ENCODE measurements at regions not wholly inside any gene's neighbourhood (a gene's known extent, or its start where the extent isn't known, plus 50 kb on each side); places are given as distances from the start of the nearest gene placed in this dataset.
"Not testable (repeated sequence)": the region's sequence is repeated elsewhere in the genome, so short reads cannot be mapped to it uniquely, and the experiment has no call there.

- no peaks in the 10 kb centered on the region for H3K4me1 Mint-ChIP-seq (ENCODE audit: low read depth)
- no peaks in the 10 kb centered on the region for H3K9me3 Mint-ChIP-seq
- H3K27ac Mint-ChIP-seq = no peak overlapping the region
- H3K36me3 Mint-ChIP-seq (ENCODE audit: insufficient read depth in 2 of 2) = peaks cover 0 to 5% of the 10 kb centered on the region in 2 donors
- DNase-seq (no peak), ATAC-seq (replicated peaks in 1 of 2) (no peak)
- no peak overlapping the region for H3K4me3 Mint-ChIP-seq
- no peaks in the 10 kb centered on the region for H3K27me3 Mint-ChIP-seq (ENCODE audit: low read depth)
Observed at GRCh38 chr9:15372455-15372854, 50.2 kb upstream of the SNAPC3 start.

DNA sequence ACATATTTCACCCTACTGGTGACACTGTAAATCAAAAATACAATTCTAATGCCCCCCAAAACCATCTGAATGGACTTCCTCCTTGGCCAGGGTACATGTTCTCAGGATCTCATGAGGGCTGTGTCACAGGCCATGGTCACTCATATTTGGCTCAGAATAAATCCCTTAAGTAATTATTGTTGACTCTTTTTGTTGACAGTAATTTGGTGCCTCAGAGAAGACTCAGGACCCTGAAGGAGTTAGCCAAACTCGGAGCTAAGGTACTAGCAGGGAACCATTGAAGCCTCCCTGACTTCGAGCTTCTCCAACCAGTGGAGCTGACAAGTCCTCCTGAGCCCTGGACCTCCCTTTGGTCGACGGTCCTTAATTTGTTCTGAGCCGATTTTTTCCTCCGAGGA is 51.2 kb upstream of the SNAPC3 start:
- no peaks in the 10 kb centered on the region for H3K27me3 Mint-ChIP-seq (ENCODE audit: low read depth)
- no peaks in the 10 kb centered on the region for H3K9me3 Mint-ChIP-seq
- H3K4me3 Mint-ChIP-seq = no peak overlapping the region
- H3K4me1 Mint-ChIP-seq (ENCODE audit: low read depth) = no peaks in the 10 kb centered on the region
- DNase-seq (no peak), ATAC-seq (replicated peaks in 1 of 2) (no peak)
- H3K36me3 Mint-ChIP-seq (ENCODE audit: insufficient read depth in 2 of 2) = peaks cover 0 to 5% of the 10 kb centered on the region in 2 donors
- H3K27ac Mint-ChIP-seq = no peak overlapping the region

- H3K9me3 Mint-ChIP-seq = no peaks in the 10 kb centered on the region
- no peak for DNase-seq
- H3K27me3 Mint-ChIP-seq (ENCODE audit: low read depth) = no peaks in the 10 kb centered on the region
- H3K36me3 Mint-ChIP-seq (ENCODE audit: insufficient read depth in 2 of 2) = peaks cover 0 to 3% of the 10 kb centered on the region in 2 donors
- H3K4me1 Mint-ChIP-seq (ENCODE audit: low read depth) = no peaks in the 10 kb centered on the region
- H3K27ac Mint-ChIP-seq = no peak overlapping the region
- no peak for ATAC-seq (replicated peaks in 1 of 2)
- H3K4me3 Mint-ChIP-seq = no peak overlapping the region
Observed at GRCh38 chr9:15370466-15371447, 51.9 kb upstream of the SNAPC3 start.

GRCh38 chr9:15369871-15370270 is 52.8 kb upstream of the SNAPC3 start:
- Mint-ChIP-seq H3K27ac (no peak overlapping the region), H3K36me3 (ENCODE audit: insufficient read depth in 2 of 2) (no peaks in the 10 kb centered on the region), H3K27me3 (ENCODE audit: low read depth) (no peaks in the 10 kb centered on the region), H3K4me3 (no peak overlapping the region), H3K9me3 (no peaks in the 10 kb centered on the region), H3K4me1 (ENCODE audit: low read depth) (no peaks in the 10 kb centered on the region)
- ATAC-seq (replicated peaks in 1 of 2) (no peak), DNase-seq (no peak)

- Mint-ChIP-seq H3K4me3 (no peak overlapping the region), H3K27me3 (ENCODE audit: low read depth) (no peaks in the 10 kb centered on the region), H3K9me3 (no peaks in the 10 kb centered on the region), H3K27ac (no peak overlapping the region), H3K36me3 (ENCODE audit: insufficient read depth in 2 of 2) (no peaks in the 10 kb centered on the region), H3K4me1 (ENCODE audit: low read depth) (no peaks in the 10 kb centered on the region)
- ATAC-seq (replicated peaks in 1 of 2) = no peak
- no peak for DNase-seq
Observed at GRCh38 chr9:15369238-15369637, 53.4 kb upstream of the SNAPC3 start.

DNA sequence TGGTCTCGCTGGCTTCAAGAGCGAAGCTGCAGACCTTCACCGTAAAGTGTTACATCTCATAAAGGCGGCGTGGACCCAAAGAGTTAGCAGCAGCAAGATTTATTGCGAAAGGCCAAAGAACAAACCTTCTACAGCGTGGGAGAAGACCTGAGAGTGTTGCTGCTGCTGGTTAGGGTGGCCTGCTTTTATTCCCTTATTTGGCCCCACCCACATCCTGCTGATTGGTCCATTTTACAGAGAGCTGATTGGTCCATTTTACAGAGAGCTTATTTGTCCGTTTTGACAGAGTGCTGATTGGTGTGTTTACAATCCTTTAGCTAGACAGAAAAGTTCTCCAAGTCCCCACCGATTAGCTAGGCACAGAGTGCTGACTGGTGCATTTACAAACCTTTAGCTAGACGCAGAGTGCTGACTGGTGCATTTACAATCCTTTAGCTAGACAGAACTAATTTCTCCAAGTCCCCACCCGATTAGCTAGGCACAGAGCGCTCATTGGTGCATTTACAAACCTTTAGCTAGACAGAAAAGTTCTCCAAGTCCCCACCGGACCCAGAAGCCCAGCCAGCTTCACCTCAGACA is 57.6 kb upstream of the SNAPC3 start:
- H3K9me3 Mint-ChIP-seq; H3K4me3 Mint-ChIP-seq; H3K27me3 Mint-ChIP-seq (ENCODE audit: low read depth); H3K36me3 Mint-ChIP-seq (ENCODE audit: insufficient read depth in 2 of 2); ATAC-seq (replicated peaks in 1 of 2); H3K4me1 Mint-ChIP-seq (ENCODE audit: low read depth); H3K27ac Mint-ChIP-seq; DNase-seq: not testable (repeated sequence)

- Mint-ChIP-seq H3K36me3 (ENCODE audit: insufficient read depth in 2 of 2) (no peaks in the 10 kb centered on the region), H3K27ac (no peak overlapping the region), H3K4me1 (ENCODE audit: low read depth) (peaks cover 5% of the 10 kb centered on the region), H3K4me3 (no peak overlapping the region), H3K9me3 (no peaks in the 10 kb centered on the region), H3K27me3 (ENCODE audit: low read depth) (no peaks in the 10 kb centered on the region)
- no peak for DNase-seq
- ATAC-seq (replicated peaks in 1 of 2) = no peak
Observed at GRCh38 chr9:15361737-15362136, 54.7 kb upstream of the TTC39B start.

DNA sequence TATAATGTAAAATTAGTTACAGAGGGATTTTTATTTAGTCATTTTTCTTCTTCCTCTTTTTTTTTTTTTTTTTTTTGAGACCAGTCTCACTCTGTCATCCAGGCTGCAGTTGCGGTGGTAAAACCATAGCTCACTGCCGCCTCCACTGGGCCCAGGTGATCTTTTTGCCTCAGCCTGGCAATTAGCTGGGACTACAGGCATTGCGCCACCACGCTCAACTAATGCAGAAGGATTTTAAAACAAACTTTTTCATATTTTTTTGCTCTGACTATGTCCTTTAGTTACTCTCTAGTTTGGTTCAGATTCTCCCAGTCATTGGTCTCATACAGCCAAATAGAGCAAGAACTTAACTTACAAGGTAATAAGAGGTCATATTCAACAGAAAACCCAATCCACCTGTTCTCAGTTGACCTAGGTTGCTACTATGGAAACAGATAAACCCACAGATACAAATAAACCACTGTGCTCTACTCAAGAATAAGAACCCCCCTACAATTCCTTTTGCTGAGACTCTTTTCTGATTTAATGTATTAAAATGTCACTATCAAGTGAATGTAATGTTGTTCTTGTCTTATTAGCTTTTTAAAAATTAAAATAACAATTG is 50.1 kb upstream of the TTC39B start:
- peak in 1 of 2 donors; percentile 62 for ATAC-seq (replicated peaks in 1 of 2)
- Mint-ChIP-seq H3K27ac (no peak overlapping the region), H3K9me3 (no peaks in the 10 kb centered on the region), H3K4me1 (ENCODE audit: low read depth) (peaks cover 16% of the 10 kb centered on the region), H3K27me3 (ENCODE audit: low read depth) (no peaks in the 10 kb centered on the region), H3K4me3 (no peak overlapping the region), H3K36me3 (ENCODE audit: insufficient read depth in 2 of 2) (no peaks in the 10 kb centered on the region)
- peak; percentile 10 to 39 for DNase-seq
